ENCODE measurements at regions not wholly inside any gene's neighbourhood (a gene's known extent, or its start where the extent isn't known, plus 50 kb on each side); places are given as distances from the start of the nearest gene placed in this dataset.
"Not testable (repeated sequence)": the region's sequence is repeated elsewhere in the genome, so short reads cannot be mapped to it uniquely, and the experiment has no call there.

GRCh38 chr4:179112441-179113170 is 1670.4 kb upstream of the AGA start:
- no peak for DNase-seq (ENCODE audit: low read depth, low spot score)

DNA sequence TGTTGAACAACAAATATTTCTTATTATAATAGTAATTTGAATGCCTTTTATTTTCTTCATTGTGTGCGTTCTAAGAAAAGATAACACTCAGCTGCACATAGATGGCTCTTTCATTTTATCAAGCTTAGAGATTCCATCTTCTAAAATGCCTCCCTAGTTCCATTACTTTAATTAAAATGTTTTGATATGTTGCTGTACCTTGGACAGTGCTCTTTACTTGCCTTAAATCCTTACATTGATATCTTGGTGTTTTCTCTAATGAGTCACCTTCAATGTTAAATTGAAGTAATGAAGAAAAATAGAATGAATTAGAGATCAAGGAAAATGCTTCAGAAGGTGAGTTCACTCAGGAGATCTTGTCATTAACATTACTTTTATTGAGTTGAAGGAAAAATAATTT is 1672.4 kb upstream of the AGA start:
- DNase-seq (ENCODE audit: low read depth, low spot score), result no peak

DNA sequence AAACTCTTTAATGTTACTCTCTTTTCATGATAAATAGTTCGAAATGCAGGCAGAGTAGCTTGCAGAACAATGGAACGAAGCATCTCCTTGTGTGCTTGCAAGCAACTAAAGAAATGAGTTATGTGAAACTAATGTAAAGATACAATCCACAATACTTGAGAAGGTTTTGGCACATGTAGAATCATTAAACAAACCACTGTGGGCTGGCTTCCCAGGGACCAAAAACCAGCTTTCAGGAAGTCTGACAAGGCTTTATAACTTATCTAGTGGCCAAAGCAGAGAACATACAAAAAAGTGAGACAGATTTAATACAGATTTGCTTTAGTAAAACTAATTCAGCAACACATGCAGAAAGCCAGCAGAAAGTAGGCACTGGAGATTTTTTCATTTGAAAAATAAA is 1673.8 kb upstream of the AGA start:
- DNase-seq (ENCODE audit: low read depth, low spot score), result no peak

GRCh38 chr4:179116581-179116980 is 1674.3 kb upstream of the AGA start:
- no peak for DNase-seq (ENCODE audit: low read depth, low spot score)

DNA sequence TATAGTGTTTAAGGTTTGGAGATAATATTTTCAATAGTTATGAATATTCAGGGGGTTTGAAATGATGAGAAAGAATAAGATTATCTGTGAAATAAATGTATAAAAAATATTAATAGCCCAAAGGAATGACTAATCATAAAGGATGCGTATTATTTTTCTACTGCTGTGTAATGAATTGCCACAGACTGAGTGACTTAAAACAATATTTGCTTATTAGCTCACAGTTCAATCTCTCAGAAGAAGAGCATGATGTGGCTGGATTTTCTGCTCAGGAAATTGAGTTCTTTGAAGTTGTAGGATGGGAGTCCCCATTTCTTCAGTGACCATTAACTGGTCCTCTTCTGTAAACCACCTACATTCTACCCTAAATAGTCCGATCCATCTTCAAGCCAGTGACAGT is 1680.8 kb upstream of the AGA start:
- no peak for DNase-seq (ENCODE audit: low read depth, low spot score)

DNA sequence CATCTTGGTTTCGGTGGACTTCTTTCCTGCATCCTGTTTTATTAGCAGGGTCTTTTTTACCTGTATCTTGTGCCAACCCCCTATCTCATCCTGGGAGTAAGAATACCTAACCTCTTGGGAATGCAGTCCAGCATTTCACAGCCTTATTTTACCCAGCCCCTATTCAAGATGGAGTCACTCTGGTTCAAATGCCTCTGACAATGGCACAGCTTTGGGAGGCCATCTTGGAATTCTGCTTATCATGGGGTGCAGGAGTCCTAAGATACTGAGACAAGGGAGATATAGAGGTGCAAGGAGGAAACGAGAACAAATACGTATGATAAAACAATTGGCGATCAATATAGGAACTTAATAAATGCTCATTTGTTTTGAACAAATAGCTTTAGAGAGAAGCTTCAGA is 1682.2 kb upstream of the AGA start:
- DNase-seq (ENCODE audit: low read depth, low spot score), result no peak

GRCh38 chr4:179124957-179125356 is 1682.7 kb upstream of the AGA start:
- DNase-seq (ENCODE audit: low read depth, low spot score), result no peak

GRCh38 chr4:179125870-179126269 is 1683.6 kb upstream of the AGA start:
- no peak for DNase-seq (ENCODE audit: low read depth, low spot score)

GRCh38 chr4:179128299-179128698 is 1686.1 kb upstream of the AGA start:
- no peak for DNase-seq (ENCODE audit: low read depth, low spot score)

GRCh38 chr4:179130122-179130714 is 1688.0 kb upstream of the AGA start:
- DNase-seq (ENCODE audit: low read depth, low spot score), result no peak

DNA sequence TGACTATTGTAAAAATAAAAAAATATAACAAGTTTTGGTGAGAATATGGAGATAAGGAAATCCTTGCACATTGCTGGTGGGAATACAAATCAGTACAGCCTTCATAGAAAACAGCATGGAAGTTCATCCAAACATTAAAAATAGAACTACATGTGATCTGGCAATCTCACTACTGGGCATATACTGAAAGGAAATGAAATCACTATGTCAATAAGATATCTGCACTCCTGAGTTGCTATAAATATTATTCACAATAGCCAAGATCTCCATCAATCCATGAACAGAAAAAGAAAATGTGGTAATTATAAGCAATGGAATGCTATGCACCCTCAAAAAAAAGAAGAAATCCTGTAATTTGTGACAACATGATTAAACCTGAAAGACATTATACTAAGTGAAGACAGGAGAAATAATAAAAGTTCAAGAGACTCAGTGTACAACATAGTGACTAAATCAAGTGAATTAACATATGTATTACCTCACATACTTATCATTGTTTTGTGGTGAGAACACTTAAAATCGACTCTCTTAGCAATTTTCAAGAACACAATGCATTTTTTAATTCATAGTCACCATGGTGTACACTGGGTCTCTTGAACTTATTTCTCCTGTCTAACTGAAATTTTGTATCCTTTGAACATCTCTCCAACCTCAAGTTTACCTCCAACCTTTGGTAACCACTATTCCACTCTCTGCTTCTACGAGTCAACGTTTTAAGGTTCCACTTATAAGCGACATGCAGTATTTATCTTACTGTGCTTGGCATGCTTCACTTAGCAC is 1703.7 kb upstream of the AGA start:
- no peak for DNase-seq (ENCODE audit: low read depth, low spot score)

GRCh38 chr4:179151770-179152169 is 1709.5 kb upstream of the AGA start:
- no peak for DNase-seq (ENCODE audit: low read depth, low spot score)

DNA sequence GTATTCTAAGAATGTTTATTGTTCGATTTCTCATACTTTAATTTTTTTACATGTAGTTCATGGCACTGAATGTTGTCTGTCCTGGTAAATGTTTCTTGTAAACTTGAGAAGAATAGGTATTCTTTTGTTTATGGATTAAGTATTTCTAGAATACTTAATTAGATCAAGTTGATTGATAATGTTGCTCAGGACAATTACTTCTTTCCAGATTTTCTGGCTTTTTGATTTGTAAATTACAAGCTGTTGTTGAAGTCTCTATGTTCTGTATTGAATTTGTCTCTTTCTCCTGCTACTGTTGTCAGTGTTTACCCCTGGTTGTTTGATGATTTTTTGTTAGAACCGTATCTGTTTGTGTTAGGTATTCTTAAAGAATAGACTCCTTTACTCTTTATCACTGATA is 1720.9 kb upstream of the AGA start:
- no peak for DNase-seq (ENCODE audit: low read depth, low spot score)

DNA sequence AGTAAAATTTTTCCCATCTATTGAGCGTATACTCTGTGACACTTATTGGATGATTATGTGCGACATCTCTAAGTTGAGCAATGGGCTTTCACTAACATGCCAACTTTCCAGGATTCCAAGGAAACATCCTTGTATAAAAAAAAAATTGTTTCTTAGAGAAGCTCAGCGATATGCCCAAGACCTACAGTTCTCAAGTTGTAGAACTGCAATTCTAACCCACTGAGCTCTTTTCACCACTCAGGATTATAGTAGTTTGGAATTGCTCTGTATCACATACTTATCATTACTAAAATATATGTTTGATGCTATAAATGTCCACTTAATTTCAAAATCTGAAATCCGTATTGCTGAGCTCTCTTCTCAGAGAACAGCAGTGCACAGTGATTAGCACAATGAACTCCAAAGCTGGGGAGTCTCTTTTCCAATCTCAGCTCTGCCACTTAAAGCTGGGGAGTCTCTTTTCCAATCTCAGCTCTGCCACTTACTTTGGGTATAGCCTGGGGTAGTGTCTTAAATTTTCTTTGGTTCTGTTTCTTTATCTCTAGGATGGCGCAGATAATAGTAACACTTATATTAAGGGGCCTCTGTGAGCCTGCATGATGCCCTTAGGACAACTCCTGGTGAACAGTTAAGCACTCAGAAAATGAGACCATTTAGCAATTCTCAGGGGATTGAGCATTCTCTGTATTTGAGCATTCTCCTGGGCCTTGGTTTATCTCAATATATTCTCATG is 1722.2 kb upstream of the AGA start:
- no peak for DNase-seq (ENCODE audit: low read depth, low spot score)

- no peak for DNase-seq (ENCODE audit: low read depth, low spot score)
Measured at GRCh38 chr4:179165000-179165738, 1722.9 kb upstream of the AGA start.

DNA sequence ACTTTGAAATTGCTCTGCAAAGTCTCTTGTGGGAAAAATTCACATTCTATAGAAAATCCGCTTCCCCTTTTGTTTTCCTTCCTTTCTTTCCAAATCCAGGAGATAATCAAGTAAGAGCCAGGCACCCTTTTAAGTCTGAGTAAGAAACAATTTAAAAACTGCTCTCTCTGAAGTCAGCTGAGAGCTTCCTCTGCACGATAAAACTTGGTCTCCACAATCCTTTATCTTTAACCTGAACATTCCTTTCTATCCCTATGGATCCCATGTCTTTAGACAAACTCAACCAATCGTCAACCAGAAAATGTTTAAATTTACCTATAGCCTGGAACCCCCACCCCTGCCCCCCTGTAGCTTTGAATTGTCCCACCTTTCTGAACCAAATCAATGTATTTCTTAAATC is 1723.6 kb upstream of the AGA start:
- DNase-seq (ENCODE audit: low read depth, low spot score), result no peak

GRCh38 chr4:179170308-179170707 is 1728.1 kb upstream of the AGA start:
- DNase-seq (ENCODE audit: low read depth, low spot score), result not testable (repeated sequence)

DNA sequence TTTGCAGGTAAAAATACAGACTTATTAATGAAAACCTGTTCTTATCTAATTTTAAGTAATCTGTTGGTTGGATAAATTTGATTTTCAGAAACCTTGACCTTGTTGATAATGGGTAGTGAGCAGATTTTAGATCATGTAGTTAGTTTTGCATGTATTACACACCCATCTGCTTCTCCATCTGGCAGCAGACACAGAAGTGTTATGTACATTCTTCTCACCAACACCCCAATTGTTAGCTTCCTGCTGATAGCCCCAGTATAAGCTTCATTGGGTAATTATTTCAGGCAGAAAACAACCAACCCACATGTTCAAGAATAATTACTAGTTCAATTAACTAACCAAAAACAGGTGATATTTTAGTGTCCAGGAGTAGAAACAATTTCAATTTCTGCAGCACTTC is 1740.5 kb upstream of the AGA start:
- no peak for DNase-seq (ENCODE audit: low read depth, low spot score)

GRCh38 chr4:179195887-179196286 is 1753.7 kb upstream of the AGA start:
- DNase-seq (ENCODE audit: low read depth, low spot score), result no peak

GRCh38 chr4:179196511-179196910 is 1754.3 kb upstream of the AGA start:
- DNase-seq (ENCODE audit: low read depth, low spot score), result no peak

- no peak for DNase-seq (ENCODE audit: low read depth, low spot score)
Measured at GRCh38 chr4:179200681-179201080, 1758.4 kb upstream of the AGA start.

- DNase-seq (ENCODE audit: low read depth, low spot score), result no peak
Measured at GRCh38 chr4:179225594-179225993, 1783.4 kb upstream of the AGA start.

Measured in smooth muscle cell of the brain vasculature (primary cell).